ENCODE measurements at regions not wholly inside any gene's neighbourhood (a gene's known extent, or its start where the extent isn't known, plus 50 kb on each side); places are given as distances from the start of the nearest gene placed in this dataset.
"Not testable (repeated sequence)": the region's sequence is repeated elsewhere in the genome, so short reads cannot be mapped to it uniquely, and the experiment has no call there.

DNA sequence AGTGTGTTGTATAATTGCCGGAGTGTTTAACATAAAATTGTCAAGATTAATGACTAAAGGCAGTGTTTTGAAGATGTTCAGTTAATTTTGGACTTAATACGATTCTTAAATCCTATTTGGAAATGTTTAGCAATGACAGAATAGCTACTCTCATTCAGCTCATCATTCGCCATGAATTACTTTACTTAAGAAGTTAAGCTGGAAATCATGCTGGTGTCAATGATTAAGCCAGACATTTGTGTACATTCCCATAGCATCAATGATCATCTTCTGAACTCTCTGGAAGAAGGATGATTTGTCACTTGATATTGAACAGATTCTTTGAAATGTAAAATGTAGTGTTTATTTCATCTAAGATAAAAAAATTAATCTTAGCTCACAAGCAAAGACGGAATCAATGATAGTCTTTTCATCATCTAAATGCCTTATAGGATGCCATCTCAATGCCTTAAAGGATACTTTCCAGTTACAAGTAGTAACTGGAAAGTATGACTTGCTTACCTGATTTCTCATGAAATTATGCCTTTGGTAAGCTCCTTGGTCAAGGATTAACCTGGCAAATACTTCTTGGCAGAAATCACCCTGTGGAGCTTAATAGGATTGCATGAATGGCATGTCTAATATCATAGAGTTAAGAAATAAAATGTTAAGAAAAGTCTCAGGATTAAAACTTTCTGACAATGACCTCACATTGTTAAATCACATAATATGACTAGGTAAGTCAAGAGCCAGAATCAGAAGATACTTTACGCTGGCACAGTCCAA is 515.5 kb upstream of the AGA start:
- no peak for DNase-seq

DNA sequence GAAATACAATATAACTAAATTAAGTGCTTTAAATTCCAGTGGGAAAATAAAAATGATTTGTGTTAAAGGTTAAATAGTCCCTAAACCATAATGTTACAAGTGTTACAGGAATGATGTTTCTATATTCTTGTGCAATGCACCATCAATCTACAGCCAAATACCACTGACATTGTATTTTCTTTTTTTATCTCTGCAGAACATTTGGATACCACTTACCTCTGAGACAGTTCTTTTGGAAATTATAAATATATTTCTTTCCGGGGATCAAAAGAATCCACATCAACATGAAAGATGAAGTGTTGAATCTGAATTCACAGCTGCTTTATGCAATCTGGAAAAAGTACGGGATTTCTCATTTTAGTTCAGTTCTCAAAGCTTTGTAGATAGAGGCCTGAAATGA is 518.3 kb upstream of the AGA start:
- no peak for DNase-seq

DNA sequence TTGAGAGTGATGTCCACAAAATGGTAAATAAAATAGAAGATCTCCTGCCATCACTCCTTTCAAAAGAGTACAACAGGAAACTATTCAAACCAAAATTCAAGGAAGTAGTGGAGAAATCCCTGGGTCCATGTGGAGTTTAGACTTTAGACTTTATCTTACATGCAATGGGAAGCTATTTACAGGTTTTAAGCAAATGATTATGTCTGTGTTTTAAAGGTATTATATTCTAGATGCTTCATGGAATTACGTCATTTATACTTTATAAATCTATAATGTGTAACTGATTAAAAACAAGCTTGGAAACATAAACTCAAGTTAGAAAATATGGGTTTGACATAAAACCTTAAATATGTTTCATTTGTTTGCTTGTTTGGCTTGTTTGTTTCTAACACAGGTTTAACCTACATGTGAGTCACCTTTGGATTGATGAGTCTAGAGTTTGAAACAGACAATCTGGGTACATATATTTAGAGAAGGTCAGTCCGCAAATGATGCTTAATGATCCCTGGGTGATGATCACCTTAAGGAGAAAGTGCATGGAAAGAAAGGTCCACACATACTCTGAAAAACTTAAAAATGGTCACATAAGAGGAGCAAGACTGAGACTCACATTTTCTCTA is 519.6 kb upstream of the AGA start:
- no peak for DNase-seq

DNA sequence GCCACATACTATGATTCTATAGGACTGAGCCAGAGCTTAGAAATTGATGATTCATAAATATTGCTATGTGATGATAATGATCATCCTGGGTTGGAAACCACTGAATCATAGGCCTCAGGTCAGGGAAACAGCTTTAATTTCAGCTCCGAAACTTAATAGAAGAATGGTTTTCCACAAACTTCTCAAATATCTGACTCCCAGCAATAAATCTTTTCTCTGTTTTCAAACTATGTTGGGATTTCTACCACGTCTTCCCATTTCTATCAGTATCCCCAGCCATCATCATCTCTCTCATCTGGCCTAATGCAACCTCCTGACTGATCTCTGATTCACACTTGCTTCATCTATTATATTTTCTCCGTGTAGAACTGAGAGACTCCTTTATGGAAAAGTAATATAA is 521.8 kb upstream of the AGA start:
- DNase-seq, result no peak

DNA sequence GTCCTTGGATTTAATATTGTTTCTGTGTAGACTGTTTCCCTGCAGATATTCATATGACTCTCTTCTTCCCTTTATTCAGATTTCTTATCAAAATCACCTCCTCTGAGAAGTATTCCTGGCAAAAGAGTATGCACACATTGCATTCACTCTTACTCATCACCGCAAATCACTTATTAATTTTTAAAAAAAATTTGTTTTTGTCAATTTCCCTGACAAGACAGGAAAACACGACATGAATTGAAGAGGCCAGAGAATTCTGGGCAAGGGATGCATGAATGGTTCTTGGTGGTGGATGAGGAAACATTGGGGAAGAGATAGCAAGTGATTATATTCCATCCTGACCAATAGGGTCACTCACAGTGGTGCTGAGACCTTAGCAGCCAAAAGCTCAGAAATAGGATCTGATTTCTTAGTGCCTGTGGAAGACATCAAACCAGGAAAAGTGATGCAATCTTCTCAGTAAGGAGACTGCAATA is 522.5 kb upstream of the AGA start:
- DNase-seq, result no peak

DNA sequence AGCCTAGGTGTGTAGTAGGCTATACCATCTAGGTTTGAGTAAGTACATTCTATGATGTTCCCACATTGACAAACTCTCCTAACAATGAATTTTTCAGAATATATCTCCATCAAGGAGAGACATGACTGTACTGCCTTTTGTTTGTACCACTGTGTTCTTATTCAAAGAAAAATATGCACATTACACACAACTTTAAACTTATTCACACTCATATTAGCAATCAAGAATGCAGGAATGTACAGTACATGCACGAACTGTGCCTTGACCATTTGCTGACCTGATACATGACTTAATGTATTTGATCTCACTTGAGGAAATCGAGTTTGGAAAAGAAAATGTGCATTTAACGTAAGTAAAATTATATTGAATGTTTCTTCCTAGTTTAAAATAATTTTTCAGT is 525.1 kb upstream of the AGA start:
- no peak for DNase-seq

DNA sequence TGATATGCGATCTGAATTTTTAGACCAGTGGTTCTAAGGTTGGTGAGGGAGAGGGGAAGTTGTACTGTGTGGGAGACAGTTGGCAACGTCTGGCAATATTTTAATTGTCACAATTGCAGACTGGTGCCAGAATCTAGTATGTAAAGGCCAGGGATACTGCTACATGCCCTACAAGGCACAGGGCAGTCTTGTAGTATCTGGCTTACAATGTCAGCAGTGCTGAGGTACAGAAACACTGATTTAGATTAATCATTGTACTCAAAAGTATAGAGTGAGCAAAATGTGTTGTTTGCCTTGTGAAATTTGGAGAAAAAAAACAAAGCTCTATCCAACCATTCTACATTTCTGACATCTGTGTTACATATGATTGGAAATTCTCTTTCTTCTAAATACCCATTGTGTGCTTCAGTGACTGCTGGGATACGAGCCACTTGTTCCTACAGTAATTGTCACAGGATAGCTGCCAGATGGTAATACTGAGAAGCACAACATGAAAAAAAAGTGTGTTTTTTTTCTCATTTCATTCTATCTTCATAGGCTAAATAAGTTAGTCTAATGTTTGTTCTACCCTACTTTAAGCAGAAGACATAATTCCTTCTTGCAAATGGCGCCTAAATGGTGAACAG is 526.7 kb upstream of the AGA start:
- DNase-seq, result no peak

DNA sequence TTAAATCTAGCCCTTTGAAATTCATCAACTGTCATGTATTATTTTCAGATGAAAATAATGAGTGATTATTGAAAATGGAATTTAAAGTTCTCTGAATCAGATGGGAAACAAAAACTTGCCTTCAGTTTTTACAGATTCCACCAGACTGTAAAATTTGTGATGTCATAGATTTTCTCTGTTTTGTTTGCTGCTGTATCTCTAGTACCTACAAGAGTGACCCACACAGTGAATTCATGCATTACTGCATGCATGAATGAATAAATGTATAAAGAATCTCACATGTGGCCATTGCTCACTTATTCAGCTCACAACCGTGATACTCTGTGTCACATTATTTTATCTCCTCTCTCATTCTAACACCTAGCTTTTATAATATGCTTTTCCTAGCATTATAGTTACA is 532.2 kb upstream of the AGA start:
- no peak for DNase-seq

DNA sequence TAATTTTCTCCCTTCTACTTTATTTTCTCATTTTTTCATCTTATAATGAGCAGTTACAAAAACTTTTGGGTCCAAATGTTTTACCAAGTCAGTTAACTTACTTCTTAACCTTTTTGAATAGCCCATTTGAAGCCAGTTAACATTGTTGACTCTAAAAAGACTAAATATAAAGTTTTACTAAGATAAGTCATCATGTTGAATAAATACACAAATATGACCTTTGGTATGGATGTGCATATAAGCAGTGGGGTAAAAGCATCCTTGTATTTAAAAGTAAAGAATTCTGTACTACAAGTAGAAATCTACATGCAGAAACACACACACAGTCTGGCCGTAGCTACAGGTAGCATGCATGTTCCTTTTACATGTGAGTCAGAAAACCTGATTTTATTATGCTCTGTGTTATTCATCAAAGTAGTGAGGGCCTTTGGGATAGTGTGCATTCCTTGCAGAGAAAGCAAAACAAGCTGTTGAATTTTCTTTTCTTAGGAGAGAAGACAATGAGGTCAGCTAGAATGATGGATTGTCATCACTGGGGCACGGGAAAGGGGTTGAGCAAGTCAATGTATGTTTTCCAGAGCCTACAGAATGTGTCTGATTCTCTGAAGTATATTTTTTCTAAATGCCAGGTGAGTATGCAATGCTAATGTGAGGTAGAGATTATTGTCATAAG is 533.2 kb upstream of the AGA start:
- no peak for DNase-seq

DNA sequence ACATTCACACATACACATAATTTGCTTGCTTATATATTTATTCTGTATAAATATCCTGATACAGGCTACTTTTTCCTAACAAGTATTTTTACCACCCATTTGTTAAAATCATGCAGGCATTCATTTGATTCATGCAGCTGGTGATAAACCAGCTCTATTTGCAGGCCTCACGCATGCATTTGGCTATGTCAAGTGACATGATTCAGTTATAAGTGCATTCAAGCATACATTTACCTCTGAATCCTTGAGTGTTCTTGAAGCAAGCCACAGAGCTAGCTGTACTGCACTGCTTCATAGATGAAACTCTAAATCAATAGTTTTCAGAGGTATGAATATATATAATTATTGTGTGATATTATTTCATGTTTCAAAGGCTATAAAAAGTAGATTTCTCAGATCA is 544.0 kb upstream of the AGA start:
- no peak for DNase-seq

DNA sequence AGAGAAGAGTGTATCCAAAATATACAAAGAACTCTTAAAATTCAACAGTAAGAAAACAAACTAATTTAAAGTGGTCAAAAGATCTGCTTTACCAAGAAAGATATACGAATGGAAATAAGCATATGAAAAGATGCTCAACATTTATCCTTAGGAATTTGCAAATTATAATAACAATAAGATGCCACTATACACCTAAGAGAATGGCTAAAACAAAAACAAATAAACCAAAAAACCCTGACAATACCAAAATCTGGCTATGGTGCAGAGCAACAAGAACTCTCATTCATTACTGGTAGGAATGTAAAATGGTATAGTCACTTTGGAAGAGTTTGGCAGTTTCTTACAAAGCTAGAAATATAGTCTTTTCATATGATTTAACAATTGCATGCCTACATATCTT is 545.7 kb upstream of the AGA start:
- DNase-seq, result no peak

DNA sequence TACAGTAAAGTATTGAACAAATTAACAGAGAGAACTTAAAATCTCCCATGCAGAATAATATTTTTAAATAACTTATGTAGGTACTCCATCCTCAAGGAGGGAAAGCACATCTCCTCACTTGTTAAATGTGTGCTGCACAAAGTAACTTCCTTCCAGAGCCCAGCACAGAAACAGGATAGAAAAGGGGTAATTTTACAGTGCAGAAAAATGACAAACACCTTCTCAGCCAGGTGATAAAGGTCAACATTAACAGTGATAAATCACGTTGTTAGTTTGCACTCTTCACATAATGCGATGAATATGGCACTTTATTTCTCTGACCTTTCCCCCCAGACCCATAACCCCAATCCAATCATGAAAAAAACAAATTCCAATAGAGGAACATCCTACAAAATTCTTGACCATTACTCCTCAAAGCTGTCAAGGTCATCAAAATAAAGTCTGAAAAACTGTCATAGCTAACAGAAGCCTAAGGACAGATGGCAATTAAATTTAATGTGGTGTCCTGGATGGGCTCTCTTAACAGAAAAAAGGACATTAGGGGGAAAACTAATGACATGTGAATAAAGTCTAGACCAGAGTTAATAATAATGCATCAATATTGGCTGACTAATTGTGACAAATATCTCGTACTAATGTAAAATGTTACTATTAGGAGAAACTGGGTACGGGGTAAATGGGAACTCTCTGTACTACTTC is 547.4 kb upstream of the AGA start:
- no peak for DNase-seq

DNA sequence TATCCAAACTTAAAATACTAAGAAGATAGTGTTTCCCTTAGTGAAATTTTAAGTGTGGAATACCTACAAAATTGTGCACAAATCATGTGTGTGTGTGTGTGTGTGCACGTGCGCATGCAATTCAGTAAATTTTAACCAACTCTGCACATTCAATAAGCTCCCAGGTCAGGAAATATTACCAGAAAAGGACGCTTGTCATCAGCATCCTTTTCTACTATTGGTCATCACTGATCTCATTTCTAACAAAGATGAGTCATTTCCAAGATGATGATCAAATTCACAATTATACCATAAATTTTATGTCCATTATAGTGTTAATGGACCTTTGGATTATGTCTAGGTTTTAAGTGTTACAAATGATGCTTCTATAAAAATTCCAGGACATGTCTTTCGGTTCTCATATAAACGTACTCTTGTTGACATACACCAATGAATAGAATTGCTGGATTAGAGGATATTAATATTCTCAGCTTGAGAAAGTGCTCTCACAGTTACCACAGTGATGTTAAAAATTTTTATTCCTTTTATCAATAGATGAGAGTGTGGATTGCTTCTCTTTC is 560.9 kb upstream of the AGA start:
- no peak for DNase-seq

DNA sequence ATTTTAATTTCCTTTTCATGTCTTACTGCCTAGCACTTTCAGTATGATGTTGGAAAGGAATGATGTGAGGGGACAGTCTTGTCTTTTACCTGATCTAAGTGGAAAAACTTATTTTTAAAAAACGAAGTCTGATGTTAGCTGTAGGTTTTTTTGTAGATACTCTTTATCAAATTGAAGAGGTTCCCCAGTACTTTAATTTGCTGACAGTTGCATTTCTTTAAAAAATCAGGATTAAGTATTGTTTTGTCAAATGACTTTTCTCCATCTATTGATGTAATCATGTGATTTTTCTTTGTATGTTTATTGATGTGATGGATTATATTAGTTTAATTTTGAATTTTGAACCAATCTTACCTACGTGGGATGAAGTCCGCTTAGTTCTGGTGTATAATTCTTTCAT is 568.4 kb upstream of the AGA start:
- no peak for DNase-seq

DNA sequence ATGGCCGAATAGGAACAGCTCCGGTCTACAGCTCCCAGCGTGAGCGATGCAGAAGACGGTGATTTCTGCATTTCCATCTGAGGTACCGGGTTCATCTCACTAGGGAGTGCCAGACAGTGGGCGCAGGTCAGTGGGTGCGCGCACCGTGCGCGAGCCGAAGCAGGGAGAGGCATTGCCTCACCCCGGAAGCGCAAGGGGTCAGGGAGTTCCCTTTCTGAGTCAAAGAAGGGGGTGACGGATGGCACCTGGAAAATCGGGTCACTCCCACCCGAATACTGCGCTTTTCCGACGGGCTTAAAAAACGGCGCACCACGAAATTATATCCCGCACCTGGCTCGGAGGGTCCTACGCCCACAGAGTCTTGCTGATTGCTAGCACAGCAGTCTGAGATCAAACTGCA is 572.8 kb upstream of the AGA start:
- not testable (repeated sequence) for DNase-seq

DNA sequence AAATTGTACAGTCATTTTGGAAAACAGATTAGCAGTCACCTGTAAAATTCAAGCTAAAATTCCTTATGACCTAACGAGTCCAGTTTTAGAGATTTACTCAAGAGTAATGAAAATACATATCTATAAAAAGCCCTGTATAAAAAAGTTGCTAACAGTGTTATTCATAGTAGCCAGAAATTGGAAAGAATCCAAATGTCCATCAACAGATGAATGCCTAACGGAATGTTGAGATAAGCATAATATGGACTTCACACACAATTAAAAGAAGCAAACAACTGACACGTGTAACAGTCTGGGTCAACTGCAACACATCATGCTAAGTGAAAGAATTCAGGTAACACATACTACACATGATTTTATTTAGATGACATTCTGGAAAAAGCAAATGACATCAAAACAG is 584.8 kb upstream of the AGA start:
- no peak for DNase-seq

DNA sequence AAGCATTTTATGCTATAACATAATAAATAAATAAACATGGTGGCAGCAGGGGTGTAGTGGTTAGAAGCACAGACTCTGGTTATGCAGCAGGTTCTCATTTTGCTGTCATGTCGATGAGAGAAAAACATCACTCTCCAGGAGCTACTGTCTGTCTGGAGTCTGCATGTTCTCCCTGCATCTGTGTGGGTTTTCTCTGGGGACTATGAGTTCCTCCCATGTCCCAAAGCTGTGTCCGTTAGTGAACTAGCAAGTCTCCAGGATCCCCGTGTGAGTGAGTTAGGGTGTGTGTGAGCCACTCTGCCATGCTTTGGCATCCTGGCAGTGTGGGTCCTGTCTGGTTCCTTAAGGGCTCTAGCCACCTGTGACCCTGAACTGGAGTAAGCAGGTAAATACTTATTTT is 585.6 kb upstream of the AGA start:
- DNase-seq, result no peak

DNA sequence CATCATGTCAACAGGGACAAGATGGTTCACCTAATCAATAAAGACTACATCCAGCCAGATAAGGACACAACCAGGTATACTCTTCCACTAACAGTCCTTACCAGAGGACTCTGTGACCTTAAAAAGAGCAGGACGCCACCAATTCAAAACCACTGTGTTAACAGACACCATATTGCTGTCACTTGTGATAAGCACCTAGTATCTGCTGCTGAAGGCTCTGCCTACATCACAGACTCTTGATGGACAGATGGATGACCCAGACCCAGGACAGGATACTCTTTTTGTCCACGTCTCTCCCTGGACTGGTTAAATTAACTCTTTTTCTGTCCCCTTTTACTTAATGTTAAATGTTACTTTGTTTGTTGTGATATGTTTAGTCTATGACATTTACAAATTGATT is 586.2 kb upstream of the AGA start:
- no peak for DNase-seq

DNA sequence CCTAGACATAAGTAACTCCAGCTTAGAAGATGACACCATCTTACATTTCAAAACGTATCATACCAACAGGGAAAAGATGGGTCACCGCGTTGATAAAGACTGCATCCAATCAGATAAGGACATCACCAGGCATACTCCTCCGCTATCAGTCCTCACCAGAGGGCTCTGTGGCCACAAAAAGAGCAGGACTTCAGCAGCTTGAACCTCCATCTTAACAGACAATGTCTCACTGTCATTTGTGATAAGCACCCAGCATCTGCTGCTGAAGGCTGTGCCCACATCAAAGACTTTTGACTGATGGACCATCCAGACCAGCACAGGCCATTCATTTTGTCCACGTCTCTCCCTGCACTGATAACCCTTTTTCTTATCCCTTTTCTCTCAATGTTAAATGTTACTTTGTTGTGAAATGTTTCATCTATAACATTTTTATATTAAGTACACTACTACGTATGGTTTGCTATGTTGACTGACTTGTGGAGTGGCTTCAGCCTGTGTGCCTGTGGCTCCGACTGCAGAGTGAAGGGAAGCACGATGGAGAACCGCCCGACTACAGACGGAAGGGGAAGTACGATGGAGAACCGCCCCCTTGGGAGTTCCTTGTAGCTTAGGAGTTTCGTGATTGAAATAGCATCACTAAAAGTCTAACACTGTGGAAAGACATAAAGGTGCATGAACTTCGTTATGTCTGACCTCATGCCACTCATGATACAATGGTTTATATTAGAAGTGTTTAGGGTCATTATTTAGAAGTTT is 595.4 kb upstream of the AGA start:
- DNase-seq, result no peak

DNA sequence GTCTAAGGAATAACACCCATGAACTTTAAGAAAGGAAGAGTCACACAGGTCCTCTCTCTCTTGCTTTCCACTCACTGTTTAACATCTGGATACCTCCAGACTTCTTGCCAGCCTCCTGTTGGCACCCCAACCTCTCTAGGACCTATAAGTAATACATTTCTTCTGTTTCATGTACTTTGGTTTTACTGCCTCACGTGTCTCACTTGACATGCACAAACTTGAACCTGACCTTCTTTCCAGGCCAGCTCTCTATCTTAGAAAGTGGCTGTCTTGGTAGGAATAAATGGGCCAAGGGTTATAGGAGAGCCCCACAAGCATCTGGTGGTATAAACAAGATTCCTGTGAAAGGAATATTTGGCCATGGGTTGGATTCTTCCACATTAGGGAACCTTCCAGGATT is 614.8 kb upstream of the AGA start:
- no peak for DNase-seq

DNA sequence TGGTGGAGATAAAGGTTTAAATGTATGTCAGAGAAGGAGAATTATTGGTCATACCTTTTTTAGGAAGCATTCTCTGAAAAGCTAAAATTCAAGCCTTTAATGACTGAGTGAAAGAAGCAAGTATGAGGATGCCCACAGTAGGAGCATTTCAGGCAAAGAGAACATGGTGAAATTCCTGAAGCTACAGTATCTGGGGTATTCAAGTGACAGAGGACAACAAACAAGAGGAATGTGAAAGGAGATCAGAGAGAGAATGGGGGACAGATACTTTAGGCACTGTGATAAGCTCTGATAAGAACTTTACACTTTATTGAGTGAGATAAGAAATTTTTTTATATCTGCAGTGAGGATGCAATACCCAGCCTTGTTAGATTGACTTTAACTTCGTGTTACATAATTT is 621.3 kb upstream of the AGA start:
- no peak for DNase-seq

DNA sequence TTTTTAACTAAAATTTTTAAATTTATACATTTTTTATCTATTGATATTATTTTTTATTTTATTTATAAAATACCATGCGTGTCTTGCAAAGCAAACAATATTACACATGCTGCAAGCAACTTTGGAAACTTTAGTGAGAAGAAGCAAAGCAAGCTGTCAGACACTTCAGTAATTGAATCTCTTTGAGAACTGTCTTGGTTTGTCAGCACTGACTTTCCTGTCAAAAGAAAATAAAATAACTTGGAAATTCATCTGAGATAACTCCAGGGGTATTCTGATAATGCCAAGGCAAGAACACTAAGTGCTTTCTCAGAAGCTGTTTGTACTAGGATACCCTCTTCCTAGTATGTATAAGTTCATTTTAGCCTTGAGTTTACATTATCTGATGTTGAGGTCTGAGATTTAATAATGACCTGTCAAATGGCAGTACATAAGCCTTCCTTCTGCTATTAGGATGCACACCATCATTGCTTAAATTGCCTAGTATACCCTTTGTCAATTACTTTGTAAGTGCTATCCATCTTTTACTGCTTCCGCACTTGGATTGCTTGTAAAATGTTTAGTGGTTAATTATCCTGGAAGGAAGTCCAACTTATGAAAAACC is 624.2 kb upstream of the AGA start:
- DNase-seq, result no peak
